Liver (tissue), 3 donors: ENCODE measurements at regions not wholly inside any gene's neighbourhood (a gene's known extent, or its start where the extent isn't known, plus 50 kb on each side); places are given as distances from the start of the nearest gene placed in this dataset.

Experiments used
- CTCF ChIP-seq: fragments of 150-350 bp; IDR thresholded peaks from 2 replicates; pipeline ENCODE4 v1.5.1; 2017; ENCODE audit warnings: improper control_type of control experiment, low read depth, low read length; ENCODE audit not compliant: missing input control
- MAX ChIP-seq: IDR thresholded peaks from 2 replicates; pipeline ENCODE4 v1.6.1; 2016; ENCODE audit warnings: antibody characterized with exemption
- TAF1 ChIP-seq: conservative IDR thresholded peaks from 2 replicates; pipeline ENCODE4 v1.6.1; 2016; ENCODE audit warnings: antibody characterized with exemption, mild to moderate bottlenecking
- YY1 ChIP-seq: IDR thresholded peaks from 2 replicates; pipeline ENCODE4 v1.6.1; 2016; ENCODE audit warnings: antibody characterized with exemption, mild to moderate bottlenecking
- donor health status: healthy.
- donor health status: healthy.

- TF ChIP-seq CTCF (no peak), MAX (no peak), YY1 (no peak), TAF1 (no peak)
Observed at GRCh38 chr6:164121527-164121926, 707.0 kb downstream of the QKI start.
